ENCODE measurements at regions not wholly inside any gene's neighbourhood (a gene's known extent, or its start where the extent isn't known, plus 50 kb on each side); places are given as distances from the start of the nearest gene placed in this dataset.
"Not testable (repeated sequence)": the region's sequence is repeated elsewhere in the genome, so short reads cannot be mapped to it uniquely, and the experiment has no call there.

GRCh38 chr22:42217752-42218280 is 52.6 kb downstream of the TCF20 start:
- DNase-seq (ENCODE audit: low read depth): no peak

- DNase-seq (ENCODE audit: low read depth): no peak
Measured at GRCh38 chr22:42217019-42217751, 53.3 kb downstream of the TCF20 start.

- no peak for DNase-seq (ENCODE audit: low read depth)
Measured at GRCh38 chr22:42214633-42215415, 55.6 kb downstream of the TCF20 start.

- no peak for DNase-seq (ENCODE audit: low read depth)
Measured at GRCh38 chr22:42208362-42208761, 62.1 kb downstream of the TCF20 start.

GRCh38 chr22:42207918-42208317 is 62.5 kb downstream of the TCF20 start:
- DNase-seq (ENCODE audit: low read depth): no peak

- DNase-seq (ENCODE audit: low read depth): no peak
Measured at GRCh38 chr22:42203609-42204008, 66.8 kb downstream of the TCF20 start.

GRCh38 chr22:42202669-42203068 is 67.8 kb downstream of the TCF20 start:
- DNase-seq (ENCODE audit: low read depth): peak; percentile 47

GRCh38 chr22:42202048-42202447 is 68.4 kb downstream of the TCF20 start:
- no peak for DNase-seq (ENCODE audit: low read depth)

- no peak for DNase-seq (ENCODE audit: low read depth)
Measured at GRCh38 chr22:42199025-42199424, 68.4 kb upstream of the CYP2D6 start.

GRCh38 chr22:42198226-42198625 is 67.6 kb upstream of the CYP2D6 start:
- no peak for DNase-seq (ENCODE audit: low read depth)

- DNase-seq (ENCODE audit: low read depth): no peak
Measured at GRCh38 chr22:42196454-42196853, 65.8 kb upstream of the CYP2D6 start.

- no peak for DNase-seq (ENCODE audit: low read depth)
Measured at GRCh38 chr22:42194953-42195352, 64.3 kb upstream of the CYP2D6 start.

GRCh38 chr22:42194104-42194851 is 63.7 kb upstream of the CYP2D6 start:
- no peak for DNase-seq (ENCODE audit: low read depth)

- no peak for DNase-seq (ENCODE audit: low read depth)
Measured at GRCh38 chr22:42192547-42192946, 61.9 kb upstream of the CYP2D6 start.

- no peak for DNase-seq (ENCODE audit: low read depth)
Measured at GRCh38 chr22:42190274-42190673, 59.7 kb upstream of the CYP2D6 start.

- DNase-seq (ENCODE audit: low read depth): no peak
Measured at GRCh38 chr22:42189761-42190160, 59.2 kb upstream of the CYP2D6 start.

- DNase-seq (ENCODE audit: low read depth): no peak
Measured at GRCh38 chr22:42188808-42189447, 58.3 kb upstream of the CYP2D6 start.

- no peak for DNase-seq (ENCODE audit: low read depth)
Measured at GRCh38 chr22:42187646-42188045, 57.0 kb upstream of the CYP2D6 start.

- DNase-seq (ENCODE audit: low read depth): no peak
Measured at GRCh38 chr22:42185915-42186439, 55.4 kb upstream of the CYP2D6 start.

- DNase-seq (ENCODE audit: low read depth): no peak
Measured at GRCh38 chr22:42184852-42185251, 54.2 kb upstream of the CYP2D6 start.

GRCh38 chr22:42183461-42184059 is 53.0 kb upstream of the CYP2D6 start:
- DNase-seq (ENCODE audit: low read depth): not testable (repeated sequence)
